GM12873 (cell line): ENCODE measurements at regions not wholly inside any gene's neighbourhood (a gene's known extent, or its start where the extent isn't known, plus 50 kb on each side); places are given as distances from the start of the nearest gene placed in this dataset.

ENCODE experiments used
- CTCF ChIP-seq: IDR thresholded peaks from 2 replicates; pipeline ENCODE4 v1.5.1; 2012; ENCODE audit warnings: low read depth, mild to moderate bottlenecking, moderate library complexity, low read length, control low read depth; ENCODE audit not compliant: insufficient read depth; ENCODE audit errors: missing control alignments

- no peak for TF ChIP-seq CTCF
Measured at GRCh38 chr1:117683571-117684285, 77.9 kb downstream of the TENT5C start.

- TF ChIP-seq CTCF: peak; percentile 38
Measured at GRCh38 chr1:117685936-117686806, 80.3 kb downstream of the TENT5C start.

GRCh38 chr1:117686907-117687306, 81.1 kb downstream of the TENT5C start:
- no peak for TF ChIP-seq CTCF

GRCh38 chr1:117689997-117690625, 84.3 kb downstream of the TENT5C start:
- no peak for TF ChIP-seq CTCF

GRCh38 chr1:117691942-117692341, 86.1 kb downstream of the TENT5C start:
- no peak for TF ChIP-seq CTCF

- no peak for TF ChIP-seq CTCF
Measured at GRCh38 chr1:117694543-117694942, 88.7 kb downstream of the TENT5C start.
